Karpas-422 (cell line): ENCODE measurements at regions not wholly inside any gene's neighbourhood (a gene's known extent, or its start where the extent isn't known, plus 50 kb on each side); places are given as distances from the start of the nearest gene placed in this dataset.

ENCODE experiments used
- DNase-seq: peaks from one replicate; pipeline ENCODE4 v3.0.0-alpha.2; 2015
- H2AFZ ChIP-seq: fragments of 200-600 bp; sonication (generic); 2 replicates; pipeline ENCODE4 v1.6.1; 2014; ENCODE audit warnings: antibody characterized with exemption, low read length, mixed read lengths
- H3K27ac ChIP-seq: fragments of 200-600 bp; sonication (generic); 2 replicates; pipeline ENCODE4 v1.5.1; 2014; ENCODE audit warnings: mild to moderate bottlenecking, low read length, moderate library complexity
- H3K27me3 ChIP-seq: fragments of 200-600 bp; sonication (generic); 2 replicates; pipeline ENCODE4 v1.6.1; 2014; ENCODE audit warnings: low read length, mixed read lengths
- H3K36me3 ChIP-seq: fragments of 200-600 bp; sonication (generic); 2 replicates; pipeline ENCODE4 v1.6.1; 2014; ENCODE audit warnings: low read length, mixed read lengths; ENCODE audit not compliant: insufficient read depth
- H3K4me1 ChIP-seq: fragments of 200-600 bp; sonication (generic); 2 replicates; pipeline ENCODE4 v1.6.1; 2014; ENCODE audit warnings: mild to moderate bottlenecking, low read length, mixed read lengths
- H3K4me2 ChIP-seq: fragments of 200-600 bp; sonication (generic); 2 replicates; pipeline ENCODE4 v1.6.1; 2014; ENCODE audit warnings: low read length, low read depth, mild to moderate bottlenecking; ENCODE audit not compliant: poor library complexity, severe bottlenecking
- H3K4me3 ChIP-seq: fragments of 200-600 bp; sonication (generic); 2 replicates; pipeline ENCODE4 v1.5.1; 2014; ENCODE audit warnings: mild to moderate bottlenecking, antibody characterized with exemption, low read length, mixed read lengths
- H3K79me2 ChIP-seq: fragments of 200-600 bp; sonication (generic); 2 replicates; pipeline ENCODE4 v1.6.1; 2014; ENCODE audit warnings: mild to moderate bottlenecking, low read length, mixed read lengths
- H3K9ac ChIP-seq: fragments of 200-600 bp; sonication (generic); 2 replicates; pipeline ENCODE4 v1.6.0; 2014; ENCODE audit warnings: low read length
- H3K9me2 ChIP-seq: fragments of 200-600 bp; sonication (generic), shearing (Covaris generic); replicated peaks from 2 replicates; pipeline ENCODE4 v1.6.0; 2014; ENCODE audit warnings: mild to moderate bottlenecking, low read length, moderate library complexity; ENCODE audit not compliant: insufficient read depth
- H3K9me3 ChIP-seq: fragments of 300-700, 200-600 bp; sonication (generic); 2 replicates; pipeline ENCODE4 v1.6.1; 2014; ENCODE audit warnings: low read length, mixed read lengths
- H4K20me1 ChIP-seq: fragments of 200-600 bp; sonication (generic); 2 replicates; pipeline ENCODE4 v1.6.1; 2014; ENCODE audit warnings: mild to moderate bottlenecking, antibody characterized with exemption, low read length, low read depth; ENCODE audit not compliant: insufficient read depth

GRCh38 chr7:156230576-156230975, 410.0 kb upstream of the RNF32 start:
- no peaks in the 10 kb centered on the region for H3K79me2 ChIP-seq
- no peak overlapping the region for H3K27ac ChIP-seq
- H3K4me3 ChIP-seq = no peak overlapping the region
- H3K9ac ChIP-seq = no peak overlapping the region
- no peaks in the 10 kb centered on the region for H3K9me3 ChIP-seq
- no peaks in the 10 kb centered on the region for H3K36me3 ChIP-seq
- H3K9me2 ChIP-seq = no peaks in the 10 kb centered on the region
- no peaks in the 10 kb centered on the region for H4K20me1 ChIP-seq
- H3K27me3 ChIP-seq = no peaks in the 10 kb centered on the region
- H3K4me2 ChIP-seq = no peak overlapping the region
- H3K4me1 ChIP-seq = no peaks in the 10 kb centered on the region
- DNase-seq = no peak
- H2AFZ ChIP-seq = no peak overlapping the region

- H3K27ac ChIP-seq = no peak overlapping the region
- H3K9ac ChIP-seq = no peak overlapping the region
- H3K27me3 ChIP-seq = no peaks in the 10 kb centered on the region
- no peak overlapping the region for H2AFZ ChIP-seq
- no peaks in the 10 kb centered on the region for H3K36me3 ChIP-seq
- no peak for DNase-seq
- no peaks in the 10 kb centered on the region for H4K20me1 ChIP-seq
- H3K9me2 ChIP-seq = no peaks in the 10 kb centered on the region
- H3K4me2 ChIP-seq = no peak overlapping the region
- no peaks in the 10 kb centered on the region for H3K4me1 ChIP-seq
- no peaks in the 10 kb centered on the region for H3K79me2 ChIP-seq
- no peak overlapping the region for H3K4me3 ChIP-seq
- no peaks in the 10 kb centered on the region for H3K9me3 ChIP-seq
These were observed 412.6 kb upstream of the SHH start for GRCh38 chr7:156224833-156225225.

- no peak overlapping the region for H2AFZ ChIP-seq
- no peak overlapping the region for H3K4me2 ChIP-seq
- H3K9ac ChIP-seq = no peak overlapping the region
- no peaks in the 10 kb centered on the region for H3K4me1 ChIP-seq
- H3K36me3 ChIP-seq = no peaks in the 10 kb centered on the region
- H3K9me3 ChIP-seq = no peaks in the 10 kb centered on the region
- no peaks in the 10 kb centered on the region for H3K9me2 ChIP-seq
- no peaks in the 10 kb centered on the region for H3K27me3 ChIP-seq
- no peak overlapping the region for H3K4me3 ChIP-seq
- H4K20me1 ChIP-seq = no peaks in the 10 kb centered on the region
- no peaks in the 10 kb centered on the region for H3K79me2 ChIP-seq
- H3K27ac ChIP-seq = no peak overlapping the region
- DNase-seq = peak; percentile 6
These were observed 411.9 kb upstream of the SHH start for GRCh38 chr7:156223935-156224832.

DNA sequence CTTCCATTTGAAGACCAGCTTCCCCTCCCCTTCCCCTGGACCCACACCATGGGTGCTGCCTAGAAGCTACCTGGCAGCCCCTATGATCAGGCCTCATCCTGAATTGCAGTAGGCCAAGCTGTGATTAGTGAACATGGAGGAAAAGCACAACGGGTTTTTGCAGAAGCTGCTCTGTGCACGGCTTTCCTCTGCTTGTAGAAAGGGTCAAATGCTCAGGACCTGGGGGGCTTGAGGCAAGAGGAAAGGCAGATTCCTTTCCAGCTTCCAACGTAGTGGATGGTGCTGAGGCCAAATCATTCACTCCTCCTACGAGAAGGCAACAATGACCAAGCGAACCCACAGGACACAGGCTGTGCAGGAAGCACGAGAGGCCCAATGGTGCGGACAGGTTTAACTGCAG, 410.3 kb upstream of the SHH start:
- H3K36me3 ChIP-seq = no peaks in the 10 kb centered on the region
- H3K4me2 ChIP-seq = no peak overlapping the region
- H3K27ac ChIP-seq = no peak overlapping the region
- no peaks in the 10 kb centered on the region for H3K27me3 ChIP-seq
- H3K9ac ChIP-seq = no peak overlapping the region
- H3K9me3 ChIP-seq = no peaks in the 10 kb centered on the region
- no peak overlapping the region for H3K4me3 ChIP-seq
- peak; percentile 34 for DNase-seq
- no peaks in the 10 kb centered on the region for H3K9me2 ChIP-seq
- H3K4me1 ChIP-seq = no peaks in the 10 kb centered on the region
- no peaks in the 10 kb centered on the region for H4K20me1 ChIP-seq
- H2AFZ ChIP-seq = no peak overlapping the region
- no peaks in the 10 kb centered on the region for H3K79me2 ChIP-seq

GRCh38 chr7:156222151-156222550, 409.9 kb upstream of the SHH start:
- peak; percentile 12 for DNase-seq
- H3K79me2 ChIP-seq = no peaks in the 10 kb centered on the region
- no peak overlapping the region for H3K27ac ChIP-seq
- H2AFZ ChIP-seq = no peak overlapping the region
- H3K27me3 ChIP-seq = no peaks in the 10 kb centered on the region
- H3K4me1 ChIP-seq = no peaks in the 10 kb centered on the region
- H3K4me2 ChIP-seq = no peak overlapping the region
- H3K4me3 ChIP-seq = no peak overlapping the region
- H4K20me1 ChIP-seq = no peaks in the 10 kb centered on the region
- H3K9me3 ChIP-seq = no peaks in the 10 kb centered on the region
- H3K36me3 ChIP-seq = no peaks in the 10 kb centered on the region
- no peak overlapping the region for H3K9ac ChIP-seq
- H3K9me2 ChIP-seq = no peaks in the 10 kb centered on the region

DNA sequence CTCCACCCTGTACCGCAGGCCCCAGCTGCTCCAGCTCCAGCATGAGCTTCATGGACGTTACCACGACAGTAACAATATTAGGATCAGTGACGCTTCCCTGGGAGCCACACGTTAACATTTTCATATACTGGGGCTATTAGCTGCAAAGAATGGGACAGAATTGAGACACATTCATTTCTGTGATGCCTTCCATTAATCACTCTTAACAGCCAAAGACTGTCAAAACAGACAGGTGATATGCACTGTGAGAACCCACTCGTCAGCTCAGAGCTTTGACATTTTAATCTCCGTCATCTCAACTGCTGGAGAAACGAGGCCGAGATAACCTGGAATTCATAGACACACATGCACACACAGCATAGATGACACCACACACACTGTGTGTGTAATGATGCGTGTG, 408.4 kb upstream of the SHH start:
- no peak overlapping the region for H3K4me3 ChIP-seq
- no peaks in the 10 kb centered on the region for H3K27me3 ChIP-seq
- H4K20me1 ChIP-seq = no peaks in the 10 kb centered on the region
- no peaks in the 10 kb centered on the region for H3K9me2 ChIP-seq
- no peaks in the 10 kb centered on the region for H3K79me2 ChIP-seq
- DNase-seq = peak; percentile 14
- no peak overlapping the region for H3K9ac ChIP-seq
- H3K36me3 ChIP-seq = no peaks in the 10 kb centered on the region
- H3K4me1 ChIP-seq = no peaks in the 10 kb centered on the region
- no peak overlapping the region for H3K27ac ChIP-seq
- no peak overlapping the region for H2AFZ ChIP-seq
- H3K9me3 ChIP-seq = no peaks in the 10 kb centered on the region
- H3K4me2 ChIP-seq = no peak overlapping the region

GRCh38 chr7:156220078-156220605, 407.9 kb upstream of the SHH start:
- H3K9ac ChIP-seq = no peak overlapping the region
- H3K79me2 ChIP-seq = no peaks in the 10 kb centered on the region
- H3K27me3 ChIP-seq = no peaks in the 10 kb centered on the region
- DNase-seq = peak; percentile 29
- no peak overlapping the region for H3K4me2 ChIP-seq
- no peak overlapping the region for H2AFZ ChIP-seq
- H3K36me3 ChIP-seq = no peaks in the 10 kb centered on the region
- no peak overlapping the region for H3K27ac ChIP-seq
- no peaks in the 10 kb centered on the region for H4K20me1 ChIP-seq
- H3K4me3 ChIP-seq = no peak overlapping the region
- no peaks in the 10 kb centered on the region for H3K9me2 ChIP-seq
- no peaks in the 10 kb centered on the region for H3K4me1 ChIP-seq
- no peaks in the 10 kb centered on the region for H3K9me3 ChIP-seq

DNA sequence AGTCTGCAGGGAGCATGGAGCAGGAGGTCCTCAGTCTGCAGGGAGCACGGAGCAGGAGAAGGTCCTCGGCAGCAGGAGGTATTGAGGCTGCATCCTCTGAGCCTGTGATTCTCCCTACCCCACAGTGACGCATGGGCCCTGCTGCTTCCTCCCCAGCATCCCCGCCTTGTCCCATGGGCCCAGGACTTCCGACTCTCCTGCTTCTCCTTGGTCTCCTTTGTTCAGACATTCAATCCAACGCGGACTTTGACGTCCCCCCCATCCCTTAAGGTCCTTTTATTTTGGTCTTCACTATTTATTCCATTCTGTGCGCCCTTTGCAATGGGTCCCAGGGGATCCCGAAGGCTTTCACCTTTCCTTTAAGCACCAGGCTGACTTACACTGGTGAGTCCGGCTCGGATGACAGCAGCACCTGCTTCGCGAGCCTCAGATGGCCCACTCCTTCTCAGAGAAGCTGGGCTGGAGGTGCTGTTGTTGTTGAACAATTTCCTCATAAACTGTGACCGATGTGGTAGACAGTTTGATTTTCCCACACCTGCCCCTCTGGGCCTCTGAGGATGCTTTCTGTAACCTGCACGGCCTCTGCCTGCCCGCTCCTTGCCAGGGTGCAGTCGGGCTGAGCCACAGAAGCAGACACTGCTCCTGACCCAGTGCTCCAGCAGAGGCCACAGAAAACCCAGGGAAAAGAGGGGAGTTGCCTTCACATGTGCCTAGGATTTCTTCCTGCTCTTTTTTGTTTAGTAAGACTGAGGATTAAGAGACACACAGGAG, 407.2 kb upstream of the SHH start:
- no peaks in the 10 kb centered on the region for H3K4me1 ChIP-seq
- no peaks in the 10 kb centered on the region for H3K36me3 ChIP-seq
- H3K9me3 ChIP-seq = no peaks in the 10 kb centered on the region
- no peaks in the 10 kb centered on the region for H3K9me2 ChIP-seq
- H3K9ac ChIP-seq = no peak overlapping the region
- no peak overlapping the region for H3K27ac ChIP-seq
- no peaks in the 10 kb centered on the region for H3K79me2 ChIP-seq
- no peaks in the 10 kb centered on the region for H3K27me3 ChIP-seq
- no peaks in the 10 kb centered on the region for H4K20me1 ChIP-seq
- H3K4me2 ChIP-seq = no peak overlapping the region
- no peak overlapping the region for H3K4me3 ChIP-seq
- H2AFZ ChIP-seq = no peak overlapping the region
- peak; percentile 20 for DNase-seq
